HS-5 (cell line): ENCODE measurements at regions not wholly inside any gene's neighbourhood (a gene's known extent, or its start where the extent isn't known, plus 50 kb on each side); places are given as distances from the start of the nearest gene placed in this dataset.
A peak's percentile ranks its signal among the peaks of the same experiment; 100 is the strongest.
"Not testable (repeated sequence)": the region's sequence is repeated elsewhere in the genome, so short reads cannot be mapped to it uniquely, and the experiment has no call there.

Source experiments
- DNase-seq: peaks from one replicate; pipeline ENCODE4 v3.0.0-alpha.2; 2012; ENCODE audit warnings: low read depth

- DNase-seq: no peak
Observed at GRCh38 chr12:74129702-74130101, 407.9 kb upstream of the ATXN7L3B start.

GRCh38 chr12:74144396-74144795 lies 393.2 kb upstream of the ATXN7L3B start:
- no peak for DNase-seq

- no peak for DNase-seq
Observed at GRCh38 chr12:74145328-74145727, 392.3 kb upstream of the ATXN7L3B start.

- no peak for DNase-seq
Observed at GRCh38 chr12:74148849-74149248, 388.8 kb upstream of the ATXN7L3B start.

- no peak for DNase-seq
Observed at GRCh38 chr12:74152370-74152769, 385.3 kb upstream of the ATXN7L3B start.

- DNase-seq: no peak
Observed at GRCh38 chr12:74166096-74166495, 371.5 kb upstream of the ATXN7L3B start.

- DNase-seq: no peak
Observed at GRCh38 chr12:74169607-74170006, 368.0 kb upstream of the ATXN7L3B start.

GRCh38 chr12:74170645-74171477 lies 366.8 kb upstream of the ATXN7L3B start:
- DNase-seq: no peak

GRCh38 chr12:74171478-74171909 lies 366.1 kb upstream of the ATXN7L3B start:
- DNase-seq: no peak

- not testable (repeated sequence) for DNase-seq
Observed at GRCh38 chr12:74174961-74175360, 362.7 kb upstream of the ATXN7L3B start.

- no peak for DNase-seq
Observed at GRCh38 chr12:74185360-74185759, 352.3 kb upstream of the ATXN7L3B start.

GRCh38 chr12:74193191-74193590 lies 344.4 kb upstream of the ATXN7L3B start:
- no peak for DNase-seq

GRCh38 chr12:74204236-74204635 lies 333.4 kb upstream of the ATXN7L3B start:
- DNase-seq: no peak

GRCh38 chr12:74227846-74228545 lies 309.6 kb upstream of the ATXN7L3B start:
- DNase-seq: peak; percentile 38

- DNase-seq: no peak
Observed at GRCh38 chr12:74229671-74230070, 308.0 kb upstream of the ATXN7L3B start.

GRCh38 chr12:74235342-74235741 lies 302.3 kb upstream of the ATXN7L3B start:
- no peak for DNase-seq

GRCh38 chr12:74241341-74241740 lies 296.3 kb upstream of the ATXN7L3B start:
- no peak for DNase-seq

- DNase-seq: no peak
Observed at GRCh38 chr12:74242088-74242487, 295.5 kb upstream of the ATXN7L3B start.

- DNase-seq: no peak
Observed at GRCh38 chr12:74245458-74245857, 292.2 kb upstream of the ATXN7L3B start.

- DNase-seq: no peak
Observed at GRCh38 chr12:74250891-74251290, 286.7 kb upstream of the ATXN7L3B start.

GRCh38 chr12:74253826-74254225 lies 283.8 kb upstream of the ATXN7L3B start:
- not testable (repeated sequence) for DNase-seq

GRCh38 chr12:74254784-74255183 lies 282.9 kb upstream of the ATXN7L3B start:
- no peak for DNase-seq

GRCh38 chr12:74259199-74259598 lies 278.4 kb upstream of the ATXN7L3B start:
- DNase-seq: no peak
